ENCODE measurements at regions not wholly inside any gene's neighbourhood (a gene's known extent, or its start where the extent isn't known, plus 50 kb on each side); places are given as distances from the start of the nearest gene placed in this dataset.

- TF ChIP-seq, protein P1, sequence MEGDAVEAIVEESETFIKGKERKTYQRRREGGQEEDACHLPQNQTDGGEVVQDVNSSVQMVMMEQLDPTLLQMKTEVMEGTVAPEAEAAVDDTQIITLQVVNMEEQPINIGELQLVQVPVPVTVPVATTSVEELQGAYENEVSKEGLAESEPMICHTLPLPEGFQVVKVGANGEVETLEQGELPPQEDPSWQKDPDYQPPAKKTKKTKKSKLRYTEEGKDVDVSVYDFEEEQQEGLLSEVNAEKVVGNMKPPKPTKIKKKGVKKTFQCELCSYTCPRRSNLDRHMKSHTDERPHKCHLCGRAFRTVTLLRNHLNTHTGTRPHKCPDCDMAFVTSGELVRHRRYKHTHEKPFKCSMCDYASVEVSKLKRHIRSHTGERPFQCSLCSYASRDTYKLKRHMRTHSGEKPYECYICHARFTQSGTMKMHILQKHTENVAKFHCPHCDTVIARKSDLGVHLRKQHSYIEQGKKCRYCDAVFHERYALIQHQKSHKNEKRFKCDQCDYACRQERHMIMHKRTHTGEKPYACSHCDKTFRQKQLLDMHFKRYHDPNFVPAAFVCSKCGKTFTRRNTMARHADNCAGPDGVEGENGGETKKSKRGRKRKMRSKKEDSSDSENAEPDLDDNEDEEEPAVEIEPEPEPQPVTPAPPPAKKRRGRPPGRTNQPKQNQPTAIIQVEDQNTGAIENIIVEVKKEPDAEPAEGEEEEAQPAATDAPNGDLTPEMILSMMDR (IDR thresholded peaks at IDR 0.05; ENCODE audit: borderline replicate concordance, extremely low read depth, low read length, poor library complexity, severe bottlenecking): no peak
- TF ChIP-seq EZH2 (IDR thresholded peaks at IDR 0.05; ENCODE audit: borderline replicate concordance, low read depth, low read length, severe bottlenecking): no peak
These were observed 358.7 kb downstream of the TUSC7 start for GRCh38 chr3:117068301-117068700.
